Neuronal stem cell (in vitro differentiated cells): ENCODE measurements at regions not wholly inside any gene's neighbourhood (a gene's known extent, or its start where the extent isn't known, plus 50 kb on each side); places are given as distances from the start of the nearest gene placed in this dataset.

Source experiments
- DNase-seq: peaks from one replicate; pipeline ENCODE4 v3.0.0-alpha.2; 2013; ENCODE audit warnings: low spot score
- H2AFZ ChIP-seq: one replicate; pipeline ENCODE4 v1.6.1; 2013; ENCODE audit warnings: mild to moderate bottlenecking, low read length, inconsistent platforms
- H2AK5ac ChIP-seq: 2 replicates; pipeline ENCODE4 v1.6.1; 2013; ENCODE audit warnings: low read depth, mild to moderate bottlenecking, inconsistent platforms, low read length, moderate library complexity, mixed read lengths
- H2BK120ac ChIP-seq: 2 replicates; pipeline ENCODE4 v1.6.1; 2013; ENCODE audit warnings: low read depth, mild to moderate bottlenecking, inconsistent platforms, low read length, moderate library complexity, mixed read lengths
- H2BK12ac ChIP-seq: one replicate; pipeline ENCODE4 v1.6.1; 2013; ENCODE audit warnings: low read length, inconsistent platforms
- H2BK15ac ChIP-seq: 2 replicates; pipeline ENCODE4 v1.6.1; 2013; ENCODE audit warnings: mild to moderate bottlenecking, low read length, inconsistent platforms, mixed read lengths
- H2BK5ac ChIP-seq: one replicate; pipeline ENCODE4 v1.6.1; 2013; ENCODE audit warnings: inconsistent platforms, mild to moderate bottlenecking, low read length, moderate library complexity
- H3K14ac ChIP-seq: one replicate; pipeline ENCODE4 v1.6.1; 2013; ENCODE audit warnings: low read length, inconsistent platforms
- H3K18ac ChIP-seq: 2 replicates; pipeline ENCODE4 v1.6.1; 2013; ENCODE audit warnings: low read length, inconsistent platforms
- H3K23ac ChIP-seq: 2 replicates; pipeline ENCODE4 v1.6.1; 2013; ENCODE audit warnings: low read depth, mild to moderate bottlenecking, mixed read lengths, low read length, inconsistent platforms; ENCODE audit not compliant: poor library complexity
- H3K27ac ChIP-seq: replicated peaks from 3 replicates; pipeline ENCODE4 v1.5.1; 2013; ENCODE audit warnings: low read length, inconsistent platforms
- H3K27me3 ChIP-seq, 3 experiments: 2 replicates each; pipeline ENCODE4 v1.6.1; 2013; ENCODE audit warnings: low read length in 3 of 3, mild to moderate bottlenecking in 2 of 3, inconsistent platforms in 1 of 3, low read depth in 1 of 3, mixed read lengths in 1 of 3, moderate library complexity in 1 of 3; ENCODE audit not compliant: control insufficient read depth in 3 of 3, insufficient read depth in 3 of 3
- H3K36me3 ChIP-seq, 2 donors: replicated peaks in 1 of 2; 2 replicates each; pipeline ENCODE4 v1.6.1; 2013; ENCODE audit warnings: low read length in 2 of 2; ENCODE audit not compliant: control insufficient read depth in 2 of 2, insufficient read depth in 2 of 2
- H3K4ac ChIP-seq: 2 replicates; pipeline ENCODE4 v1.6.1; 2013; ENCODE audit warnings: inconsistent platforms, mild to moderate bottlenecking, low read length, moderate library complexity
- H3K4me1 ChIP-seq, 2 donors: 1 replicate in 1 of 2; 2 replicates in 1 of 2; pipeline ENCODE4 v1.6.1; 2013; ENCODE audit warnings: low read length in 2 of 2, low read depth in 1 of 2; ENCODE audit not compliant: control insufficient read depth in 2 of 2, insufficient read depth in 1 of 2
- H3K4me2 ChIP-seq: one replicate; pipeline ENCODE4 v1.6.1; 2013; ENCODE audit warnings: mild to moderate bottlenecking, low read length, inconsistent platforms; ENCODE audit not compliant: insufficient read depth, poor library complexity, severe bottlenecking
- H3K4me3 ChIP-seq, 2 donors: 2 replicates each; pipeline ENCODE4 v1.5.1; 2013; ENCODE audit warnings: low read length in 2 of 2, mild to moderate bottlenecking in 2 of 2, inconsistent platforms in 1 of 2, moderate library complexity in 1 of 2
- H3K79me1 ChIP-seq: one replicate; pipeline ENCODE4 v1.6.1; 2013; ENCODE audit warnings: low read depth, mild to moderate bottlenecking, inconsistent platforms, low read length, moderate library complexity
- H3K9ac ChIP-seq: one replicate; pipeline ENCODE4 v1.6.1; 2013; ENCODE audit warnings: mild to moderate bottlenecking, low read depth, low read length, inconsistent platforms; ENCODE audit not compliant: poor library complexity
- H3K9me3 ChIP-seq, 2 donors: replicated peaks in 1 of 2; 2 replicates each; pipeline versions ENCODE3 to v1.6.1; 2013; ENCODE audit warnings: low read length in 2 of 2, mild to moderate bottlenecking in 2 of 2, inconsistent platforms in 1 of 2, low read depth in 1 of 2, mixed read lengths in 1 of 2, moderate library complexity in 1 of 2; ENCODE audit not compliant: control insufficient read depth in 2 of 2, insufficient read depth in 1 of 2
- H4K8ac ChIP-seq: one replicate; pipeline ENCODE4 v1.6.1; 2013; ENCODE audit warnings: low read depth, mild to moderate bottlenecking, inconsistent platforms, low read length, moderate library complexity
- H4K91ac ChIP-seq: one replicate; pipeline ENCODE4 v1.6.1; 2013; ENCODE audit warnings: low read length, low read depth, mild to moderate bottlenecking, inconsistent platforms; ENCODE audit not compliant: poor library complexity
- WGBS, 2 donors: extraction: QIAGEN DNeasy Blood & Tissue Kit; methylation state at CpG; one replicate each; pipeline ENCODE4 v1.1.7; 2013; ENCODE audit warnings: missing lambda C conversion rate in 2 of 2, mixed read lengths in 1 of 2; ENCODE audit not compliant: insufficient read length in 2 of 2, insufficient replicate concordance in 1 of 2; ENCODE audit errors: extremely low coverage in 2 of 2; 5-methylcytosine and 5-hydroxymethylcytosine counted together

GRCh38 chr14:45906257-45906656, 653.3 kb upstream of the MIS18BP1 start:
- no peaks in the 10 kb centered on the region for H3K9me3 ChIP-seq
- no peak overlapping the region for H3K4me2 ChIP-seq
- H3K36me3 ChIP-seq, result no peaks in the 10 kb centered on the region
- H2BK120ac ChIP-seq, result no peak overlapping the region
- H3K79me1 ChIP-seq, result no peaks in the 10 kb centered on the region
- H3K4me3 ChIP-seq, result no peak overlapping the region
- no peak overlapping the region for H3K9ac ChIP-seq
- H2BK12ac ChIP-seq, result no peak overlapping the region
- H4K91ac ChIP-seq, result no peak overlapping the region
- H3K4ac ChIP-seq, result no peak overlapping the region
- H2AK5ac ChIP-seq, result no peak overlapping the region
- H3K27ac ChIP-seq, result no peak overlapping the region
- H3K4me1 ChIP-seq, result no peaks in the 10 kb centered on the region
- no peak overlapping the region for H2BK15ac ChIP-seq
- H3K27me3 ChIP-seq, result no peaks in the 10 kb centered on the region
- no CpG with 5 or more reads among the region's 1 CpG for WGBS, 2 donors
- no peak overlapping the region for H4K8ac ChIP-seq
- no peak overlapping the region for H3K23ac ChIP-seq
- H2BK5ac ChIP-seq, result no peak overlapping the region
- H3K18ac ChIP-seq, result no peak overlapping the region
- DNase-seq, result no peak
- H2AFZ ChIP-seq, result no peak overlapping the region
- H3K14ac ChIP-seq, result no peak overlapping the region

GRCh38 chr14:45905672-45906071, 652.7 kb upstream of the MIS18BP1 start:
- no peak overlapping the region for H2BK5ac ChIP-seq
- WGBS, 2 donors, result no CpG with 5 or more reads among the region's 1 CpG
- H3K4me3 ChIP-seq, result no peak overlapping the region

GRCh38 chr14:45904314-45904713, 651.3 kb upstream of the MIS18BP1 start:
- Histone ChIP-seq H3K27me3 (no peaks in the 10 kb centered on the region), H4K8ac (no peak overlapping the region), H3K4me2 (no peak overlapping the region), H3K9ac (no peak overlapping the region), H3K4me3 (no peak overlapping the region), H2AK5ac (no peak overlapping the region), H3K14ac (no peak overlapping the region), H3K9me3 (no peaks in the 10 kb centered on the region), H2AFZ (no peak overlapping the region), H3K27ac (no peak overlapping the region), H2BK5ac (no peak overlapping the region), H3K4me1 (no peaks in the 10 kb centered on the region), H3K36me3 (no peaks in the 10 kb centered on the region), H2BK12ac (no peak overlapping the region), H3K18ac (no peak overlapping the region), H3K79me1 (no peaks in the 10 kb centered on the region), H2BK15ac (no peak overlapping the region), H2BK120ac (no peak overlapping the region), H3K4ac (no peak overlapping the region), H3K23ac (no peak overlapping the region), H4K91ac (no peak overlapping the region)
- no CpG with 5 or more reads among the region's 1 CpG for WGBS, 2 donors
- DNase-seq, result no peak

More at GRCh38 chr14:45905672-45906071, 652.7 kb upstream of the MIS18BP1 start:
- H3K23ac ChIP-seq, result no peak overlapping the region
- no peak overlapping the region for H2AFZ ChIP-seq
- H2AK5ac ChIP-seq, result no peak overlapping the region
- H3K4ac ChIP-seq, result no peak overlapping the region
- H3K36me3 ChIP-seq, result no peaks in the 10 kb centered on the region
- H3K27me3 ChIP-seq, result no peaks in the 10 kb centered on the region
- no peak overlapping the region for H2BK120ac ChIP-seq
- H3K9ac ChIP-seq, result no peak overlapping the region
- H3K27ac ChIP-seq, result no peak overlapping the region
- H2BK12ac ChIP-seq, result no peak overlapping the region
- H3K4me1 ChIP-seq, result no peaks in the 10 kb centered on the region
- no peak overlapping the region for H3K18ac ChIP-seq
- no peak overlapping the region for H4K8ac ChIP-seq
- no peaks in the 10 kb centered on the region for H3K79me1 ChIP-seq
- no peak overlapping the region for H3K14ac ChIP-seq
- no peak overlapping the region for H4K91ac ChIP-seq
- no peak overlapping the region for H2BK15ac ChIP-seq
- H3K9me3 ChIP-seq, result no peaks in the 10 kb centered on the region
- H3K4me2 ChIP-seq, result no peak overlapping the region
- no peak for DNase-seq

- Histone ChIP-seq H2AFZ (no peak overlapping the region), H3K14ac (no peak overlapping the region), H2BK120ac (no peak overlapping the region), H3K4ac (no peak overlapping the region), H3K9ac (no peak overlapping the region), H3K4me2 (no peak overlapping the region), H2BK5ac (no peak overlapping the region), H3K27ac (no peak overlapping the region), H2BK12ac (no peak overlapping the region), H3K9me3 (no peaks in the 10 kb centered on the region), H3K4me3 (no peak overlapping the region), H3K23ac (no peak overlapping the region), H4K91ac (no peak overlapping the region), H3K36me3 (no peaks in the 10 kb centered on the region), H3K18ac (no peak overlapping the region), H4K8ac (no peak overlapping the region), H3K27me3 (no peaks in the 10 kb centered on the region), H3K4me1 (no peaks in the 10 kb centered on the region), H3K79me1 (no peaks in the 10 kb centered on the region), H2AK5ac (no peak overlapping the region), H2BK15ac (no peak overlapping the region)
- WGBS, 2 donors, result no CpG with 5 or more reads among the region's 3 CpGs
- no peak for DNase-seq
Observed at GRCh38 chr14:45902241-45902640, 649.2 kb upstream of the MIS18BP1 start.
